ENCODE measurements at regions not wholly inside any gene's neighbourhood (a gene's known extent, or its start where the extent isn't known, plus 50 kb on each side); places are given as distances from the start of the nearest gene placed in this dataset.

DNA sequence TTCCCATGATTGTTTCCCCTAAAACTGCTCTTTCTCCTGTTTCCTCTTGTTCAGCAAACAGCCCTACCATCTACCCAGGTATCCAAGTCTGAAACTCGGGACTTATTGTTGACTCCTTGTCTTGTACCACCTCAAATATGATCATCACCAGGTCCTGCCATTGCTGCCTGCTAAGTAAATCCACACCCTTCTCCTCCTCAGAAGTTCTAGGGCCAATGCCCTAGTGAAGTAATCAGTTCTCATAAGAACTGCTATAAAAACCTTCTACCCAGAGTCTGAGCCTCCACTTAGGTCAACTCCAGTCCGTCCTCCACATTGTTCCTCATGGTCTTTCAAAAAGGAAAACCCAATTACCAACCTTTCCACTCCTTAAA lies 77.0 kb upstream of the IL12A start:
- no peak for DNase-seq

DNA sequence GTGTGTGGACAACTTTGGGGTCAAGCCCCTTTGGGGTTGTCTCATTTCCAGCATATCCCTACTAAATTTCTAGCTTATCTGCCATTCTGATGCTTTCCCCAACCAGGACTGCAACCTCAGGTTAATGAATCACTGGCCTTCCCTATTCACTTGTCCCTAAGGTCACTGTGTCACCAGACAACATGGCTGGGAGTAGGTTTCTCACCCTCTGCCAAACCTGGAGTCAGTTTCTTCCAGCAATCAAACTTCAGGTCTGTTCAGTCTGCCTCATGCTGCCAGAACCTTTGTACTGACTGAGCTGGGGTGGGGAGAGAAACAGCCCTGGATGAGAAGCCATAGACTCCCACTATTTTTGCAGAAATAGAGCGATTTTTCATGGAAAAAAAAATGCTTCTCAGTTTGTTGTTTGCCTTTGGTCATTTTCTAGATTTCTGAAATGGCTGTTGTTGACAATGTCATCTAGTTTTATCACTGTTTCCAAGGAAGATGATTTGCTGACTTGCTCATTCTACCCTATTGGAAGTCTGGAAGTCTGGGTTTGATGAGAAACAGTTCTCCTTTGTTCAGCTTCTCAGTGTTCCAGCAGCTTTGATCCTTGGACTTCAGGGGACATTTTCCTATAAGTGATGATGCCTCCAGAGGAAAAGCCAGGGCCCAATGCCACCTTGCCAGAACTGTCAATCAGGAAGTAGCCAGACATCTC lies 74.8 kb upstream of the IL12A start:
- DNase-seq = no peak

DNA sequence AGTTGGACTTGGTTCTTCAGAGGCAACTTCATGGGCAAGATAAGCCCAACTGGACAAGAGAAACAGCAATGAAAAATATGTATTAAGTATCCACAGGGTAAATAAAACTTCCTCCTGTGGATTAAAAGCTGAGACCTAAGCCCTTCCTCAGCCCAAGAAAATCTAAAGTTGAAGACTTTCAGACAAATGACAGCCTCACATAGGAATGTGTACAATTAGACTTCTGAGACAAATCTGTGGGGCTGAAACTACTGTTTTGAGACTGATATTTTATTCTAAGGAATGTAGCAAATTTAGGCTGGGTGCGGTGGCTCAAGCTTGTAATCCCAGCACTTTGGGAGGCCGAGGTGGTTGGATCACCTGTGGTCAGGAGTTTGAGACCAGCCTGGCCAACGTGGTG lies 74.2 kb upstream of the IL12A start:
- no peak for DNase-seq

DNA sequence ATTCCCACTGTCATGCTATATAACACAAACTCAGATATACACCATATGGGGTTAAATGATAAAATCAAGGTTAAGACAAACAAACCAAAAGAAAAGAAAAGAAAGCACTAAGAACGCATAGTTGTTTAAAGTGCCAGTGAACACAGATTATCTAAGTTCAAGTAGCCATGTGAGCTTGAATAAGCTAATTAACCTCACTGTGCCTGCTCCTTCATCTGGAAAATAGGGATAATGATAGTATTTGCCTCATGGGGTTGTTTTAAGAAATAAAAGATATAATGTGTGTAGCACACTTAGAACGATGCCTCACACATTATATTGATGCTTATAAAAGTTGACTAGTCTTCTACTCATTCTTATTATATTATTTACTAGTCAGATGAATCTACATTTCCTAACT lies 72.6 kb upstream of the IL12A start:
- no peak for DNase-seq

DNA sequence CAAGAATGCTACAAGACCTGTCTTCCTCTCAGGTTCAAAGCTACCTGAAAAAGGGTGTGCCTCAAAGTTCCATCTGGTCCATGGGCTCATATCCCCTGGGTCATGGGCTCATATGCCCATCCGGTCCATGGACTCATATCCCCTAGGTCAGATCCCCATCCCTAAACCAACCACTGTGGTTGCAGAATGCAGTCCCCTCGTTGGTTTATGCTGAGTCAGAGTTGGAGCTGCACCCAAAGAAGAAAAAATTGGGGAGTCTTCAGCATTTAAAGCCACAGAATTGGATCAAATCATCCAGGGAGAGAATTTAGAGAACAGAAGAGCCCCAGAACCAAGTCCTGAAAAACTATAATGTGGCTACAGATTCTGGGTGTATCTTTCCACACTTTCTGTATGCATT lies 71.5 kb upstream of the IL12A start:
- no peak for DNase-seq

DNA sequence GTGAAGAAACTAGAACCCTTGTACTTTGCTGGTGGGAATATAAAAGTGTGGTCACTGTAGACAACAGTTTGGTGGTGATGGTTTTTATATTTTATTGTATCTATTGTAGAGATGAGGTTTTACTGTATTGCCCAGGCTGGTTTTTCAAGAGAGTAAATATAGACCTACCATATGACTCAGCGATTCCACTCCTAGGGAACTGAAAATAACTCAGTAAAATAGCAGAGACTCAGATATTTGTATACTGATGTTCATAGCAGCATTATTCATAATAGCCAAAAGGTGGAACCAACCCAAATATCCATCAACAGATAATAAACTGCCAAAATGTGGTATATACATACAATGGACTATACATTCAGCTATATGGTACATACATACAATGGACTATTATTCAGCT lies 68.8 kb upstream of the IL12A start:
- no peak for DNase-seq

DNA sequence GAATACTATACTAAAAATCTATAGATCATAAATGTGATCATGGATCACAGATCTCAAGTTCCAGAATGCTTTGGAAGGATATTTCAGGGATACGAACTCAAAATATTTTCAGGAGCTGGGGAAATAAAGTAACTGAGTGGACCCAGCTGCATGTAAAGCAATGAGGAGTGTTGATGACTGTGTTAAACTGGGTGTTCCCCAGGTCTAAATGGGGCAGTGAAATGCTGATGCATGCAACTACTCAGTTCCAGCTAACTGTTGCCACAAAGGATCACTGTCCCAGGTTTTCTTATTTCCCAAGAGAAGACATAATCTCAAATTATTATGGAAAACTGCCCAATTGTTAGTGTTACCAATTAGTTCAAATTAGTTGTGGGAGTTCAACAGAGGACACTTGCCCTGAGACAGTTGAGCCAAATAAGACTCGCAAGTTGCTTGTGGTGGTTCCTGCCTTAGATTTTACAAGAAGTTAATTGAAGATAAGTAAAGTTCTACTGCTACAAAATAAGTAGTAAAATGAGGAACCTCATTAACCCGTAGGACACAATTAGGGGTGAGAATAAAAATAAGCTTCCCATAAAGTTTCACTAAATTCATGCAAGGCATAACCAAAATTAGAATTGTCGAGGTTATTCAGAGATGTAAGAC lies 66.3 kb upstream of the IL12A start:
- DNase-seq = no peak

DNA sequence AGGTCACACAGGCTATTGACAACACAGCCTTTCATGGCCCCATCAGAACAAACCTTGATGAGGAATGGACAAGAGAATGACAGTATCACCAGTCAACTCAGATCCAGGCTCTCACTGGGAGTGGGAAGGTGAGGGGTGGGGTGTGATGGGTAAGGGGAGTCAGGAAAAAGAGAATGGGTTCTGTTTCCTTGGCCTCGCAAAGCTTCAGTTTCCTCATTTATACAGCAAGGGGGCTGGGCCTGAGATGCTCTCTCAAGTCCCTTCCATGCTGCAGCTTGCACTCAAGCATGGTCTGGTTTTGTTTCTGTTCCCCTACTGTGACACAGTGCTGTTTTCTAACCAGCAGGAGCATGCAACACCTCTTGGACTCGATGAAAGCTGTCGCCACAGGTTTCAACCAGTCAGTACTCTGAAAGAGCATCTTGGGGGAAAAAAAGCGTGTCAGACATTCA lies 65.7 kb upstream of the IL12A start:
- no peak for DNase-seq

DNA sequence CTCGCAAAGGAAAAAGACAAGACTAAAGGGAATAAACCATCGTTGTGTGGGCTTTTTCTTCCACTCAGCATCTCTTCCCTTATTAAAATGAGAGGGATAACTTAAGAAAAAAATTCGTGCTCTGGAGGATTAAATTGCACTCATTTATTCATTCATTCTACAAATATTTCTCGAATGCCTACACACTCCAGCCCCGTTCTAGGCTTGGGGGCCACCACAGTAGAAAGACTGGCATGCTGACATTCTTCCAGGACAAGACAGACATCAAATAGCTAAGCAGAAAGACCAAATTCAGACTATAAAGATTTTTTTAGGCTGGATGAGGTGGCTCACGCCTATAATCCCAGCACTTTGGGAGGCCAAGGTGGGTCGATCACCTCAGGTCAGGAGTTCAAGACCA lies 65.3 kb upstream of the IL12A start:
- DNase-seq = no peak

DNA sequence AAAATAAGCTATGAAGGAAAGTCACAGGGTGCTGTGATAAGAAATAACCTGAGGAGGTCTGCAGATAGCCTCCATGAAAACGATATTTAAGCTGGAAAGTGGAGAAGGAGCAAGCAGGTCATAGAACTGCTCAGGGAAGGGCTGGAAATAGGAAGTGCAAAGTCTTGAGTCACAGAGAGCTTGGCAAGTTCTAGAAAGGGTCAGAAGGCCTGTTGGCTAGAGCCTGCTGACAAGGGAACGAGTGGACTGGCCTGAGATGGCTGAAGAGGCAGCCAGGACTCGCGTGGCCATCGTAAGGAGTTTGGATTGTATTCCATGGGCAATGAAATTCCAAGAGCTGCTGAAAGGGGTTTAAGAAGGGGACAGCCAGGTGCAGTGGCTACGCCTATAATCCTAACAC lies 64.7 kb upstream of the IL12A start:
- no peak for DNase-seq

DNA sequence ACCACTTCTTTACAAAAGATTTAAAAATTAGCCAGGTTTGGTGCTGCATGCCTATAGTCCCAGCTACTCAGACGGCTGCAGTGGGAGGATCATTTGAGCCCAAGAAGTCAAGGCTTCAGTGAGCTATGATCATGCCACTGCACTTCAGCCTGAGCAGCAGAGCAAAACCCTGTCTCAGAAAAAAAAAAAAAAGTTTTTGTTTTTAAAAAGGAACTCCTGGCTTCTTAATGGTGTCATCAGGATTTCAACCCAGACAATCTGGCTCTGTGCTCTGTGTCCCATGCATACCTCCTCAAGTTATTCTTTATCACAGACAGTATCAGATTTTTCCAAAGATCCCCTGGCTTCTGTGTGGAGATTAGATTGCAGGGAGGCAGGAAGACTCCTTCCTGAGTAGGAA lies 64.2 kb upstream of the IL12A start:
- no peak for DNase-seq

DNA sequence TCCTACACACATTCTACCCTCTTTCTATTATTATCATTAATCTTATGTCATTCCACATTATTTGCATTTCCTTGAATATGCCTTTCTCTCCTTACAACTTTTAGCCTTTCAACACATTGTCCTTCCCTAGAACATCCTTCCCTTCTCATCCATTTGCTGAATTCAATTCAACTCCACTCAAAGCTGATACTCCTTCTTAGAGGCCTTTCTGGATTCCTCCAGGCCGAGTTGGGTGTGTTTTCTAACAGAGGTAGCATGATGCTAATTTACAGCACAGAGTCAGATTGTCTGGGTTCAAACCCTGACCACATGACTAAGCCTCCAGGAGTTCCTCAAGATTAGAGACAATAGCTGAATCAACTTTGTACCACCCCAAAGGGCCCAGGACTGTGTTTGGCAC lies 63.4 kb upstream of the IL12A start:
- DNase-seq = no peak

DNA sequence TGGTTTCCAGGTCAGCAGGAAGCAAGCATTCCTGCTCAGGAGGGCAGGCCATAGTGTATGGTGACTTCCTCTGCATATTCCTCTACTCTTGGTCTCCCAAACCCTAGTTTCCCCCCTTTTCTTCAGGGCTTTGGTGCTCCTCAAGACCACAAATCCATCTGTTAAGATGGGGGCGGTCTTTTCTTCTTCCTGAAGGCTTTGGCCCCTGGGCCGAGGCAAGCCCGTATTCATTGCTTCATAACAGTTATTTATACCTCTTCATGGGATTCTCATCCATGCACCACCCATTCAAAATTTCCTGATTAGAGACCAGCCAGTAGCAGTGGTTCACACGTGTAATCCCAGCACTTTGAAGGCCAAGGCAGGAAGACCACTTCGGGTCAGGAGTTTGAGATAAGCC lies 62.1 kb upstream of the IL12A start:
- no peak for DNase-seq

DNA sequence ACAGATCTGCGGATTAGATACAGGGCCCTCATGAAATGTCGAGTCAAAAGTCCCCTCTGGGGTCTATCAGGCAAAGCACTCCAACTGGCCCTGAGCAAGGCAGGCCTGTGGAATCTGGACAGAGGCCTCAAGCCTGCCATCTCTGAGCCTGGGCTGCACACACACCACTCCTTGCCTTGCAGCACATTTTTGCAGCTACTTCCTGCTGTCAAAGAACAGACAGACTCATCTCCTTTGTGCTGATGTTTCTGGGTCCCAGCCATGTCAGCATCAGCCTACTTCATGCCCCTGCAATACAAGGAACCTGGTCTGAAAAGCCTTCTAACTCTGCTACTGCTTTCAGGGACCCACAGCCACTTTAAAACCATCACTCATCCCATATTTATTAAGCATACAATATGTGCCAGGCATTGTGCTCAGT lies 60.6 kb upstream of the IL12A start:
- no peak for DNase-seq

DNA sequence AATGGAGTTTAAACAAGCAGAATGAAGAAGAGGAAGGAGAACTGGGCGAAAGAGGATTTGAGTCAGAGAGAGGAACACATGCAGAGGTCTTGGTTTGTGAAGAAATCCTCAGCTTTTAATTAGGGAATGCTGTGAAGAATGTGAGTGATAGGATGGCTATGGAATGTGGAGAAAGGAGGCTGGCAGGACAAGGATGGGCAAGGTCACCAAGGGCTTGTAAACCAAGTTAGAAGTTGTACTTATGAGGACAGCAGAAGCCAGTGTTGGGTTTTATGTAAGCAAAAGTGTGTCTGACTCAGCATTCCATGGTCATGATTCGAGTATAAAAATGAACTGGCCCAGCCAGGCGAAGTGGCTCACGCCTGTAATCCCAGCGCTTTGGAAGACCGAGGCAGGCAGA lies 60.0 kb upstream of the IL12A start:
- no peak for DNase-seq

DNA sequence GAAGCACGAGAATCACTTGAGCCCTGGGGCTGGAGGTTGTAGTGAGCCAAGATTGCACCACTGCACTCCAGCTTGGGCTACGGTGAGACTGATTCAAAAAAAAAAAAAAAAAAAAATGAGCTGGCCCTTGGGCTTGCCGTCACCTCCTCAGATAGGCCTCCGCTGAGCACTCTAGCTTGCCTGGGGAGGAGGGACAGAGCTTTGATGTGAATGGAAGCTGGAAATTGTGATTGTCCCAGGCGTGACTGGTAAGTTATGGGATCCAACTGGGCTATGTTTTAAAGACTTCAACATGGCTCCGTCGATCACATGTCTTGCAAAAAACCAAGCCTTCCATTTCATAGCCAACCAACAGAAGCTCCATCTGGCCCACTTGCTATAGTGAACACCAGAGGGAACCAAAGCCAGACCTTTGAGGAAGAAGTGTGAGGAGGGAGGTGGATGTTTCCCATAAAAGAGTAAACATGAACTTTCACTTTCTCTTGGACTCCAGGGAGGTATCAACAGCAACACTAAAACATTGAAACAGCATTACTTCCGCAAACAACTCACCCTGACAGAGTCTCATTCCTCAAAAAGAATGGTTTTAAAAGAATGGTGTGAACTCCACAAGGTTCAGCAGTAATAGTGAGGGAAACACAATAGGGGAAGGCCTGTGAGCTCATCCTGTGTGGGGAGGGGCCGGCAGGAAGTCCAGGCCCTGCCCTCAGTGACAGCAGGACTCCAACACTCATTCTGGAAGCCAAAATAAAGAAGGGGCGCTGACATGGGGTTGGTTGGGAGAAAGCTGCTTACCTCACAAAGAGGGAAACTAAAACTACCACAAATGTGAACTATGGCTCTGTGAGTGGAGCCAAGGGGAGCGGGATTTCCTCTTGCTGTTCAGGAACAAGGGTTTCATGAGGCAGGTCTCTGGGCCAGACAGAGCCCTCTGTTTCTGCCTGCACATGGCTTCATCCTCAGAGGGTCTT lies 59.2 kb upstream of the IL12A start:
- no peak for DNase-seq

DNA sequence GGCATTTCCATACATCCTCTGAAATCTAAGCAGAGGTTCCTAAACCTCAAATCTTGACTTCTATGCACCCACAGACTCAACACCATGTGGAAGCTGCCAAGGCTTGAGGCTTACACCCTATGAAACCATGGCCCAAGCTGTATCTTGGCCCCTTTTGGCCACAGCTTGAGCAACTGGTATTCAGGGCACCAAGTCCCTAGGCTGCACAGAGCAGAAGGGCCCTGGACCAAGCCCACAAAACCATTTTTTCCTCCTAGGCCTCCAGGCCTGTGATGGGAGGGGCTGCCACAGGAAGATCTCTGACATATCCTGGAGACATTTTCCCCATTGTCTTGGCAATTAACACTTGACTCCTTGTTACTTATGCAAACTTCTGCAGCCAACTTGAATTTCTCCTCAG lies 54.4 kb upstream of the IL12A start:
- no peak for DNase-seq

DNA sequence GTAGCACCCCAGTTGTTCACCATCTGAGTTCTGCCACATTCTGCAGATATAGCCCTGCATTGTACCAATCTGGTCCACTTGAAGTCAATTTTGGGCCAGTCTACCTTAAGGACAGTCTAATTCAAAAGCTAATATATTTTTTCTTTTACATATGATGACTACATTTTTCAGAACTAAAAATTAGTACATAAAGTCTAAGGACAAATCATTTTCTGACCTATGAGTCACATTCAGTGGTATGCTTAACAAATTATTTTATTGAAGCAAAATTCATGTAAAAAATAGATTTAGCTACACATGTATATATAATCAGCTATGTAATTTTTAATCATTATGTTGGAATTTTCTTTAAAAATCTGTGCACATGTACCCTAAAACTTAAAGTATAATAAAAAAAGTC lies 52.1 kb upstream of the IL12A start:
- no peak for DNase-seq

DNA sequence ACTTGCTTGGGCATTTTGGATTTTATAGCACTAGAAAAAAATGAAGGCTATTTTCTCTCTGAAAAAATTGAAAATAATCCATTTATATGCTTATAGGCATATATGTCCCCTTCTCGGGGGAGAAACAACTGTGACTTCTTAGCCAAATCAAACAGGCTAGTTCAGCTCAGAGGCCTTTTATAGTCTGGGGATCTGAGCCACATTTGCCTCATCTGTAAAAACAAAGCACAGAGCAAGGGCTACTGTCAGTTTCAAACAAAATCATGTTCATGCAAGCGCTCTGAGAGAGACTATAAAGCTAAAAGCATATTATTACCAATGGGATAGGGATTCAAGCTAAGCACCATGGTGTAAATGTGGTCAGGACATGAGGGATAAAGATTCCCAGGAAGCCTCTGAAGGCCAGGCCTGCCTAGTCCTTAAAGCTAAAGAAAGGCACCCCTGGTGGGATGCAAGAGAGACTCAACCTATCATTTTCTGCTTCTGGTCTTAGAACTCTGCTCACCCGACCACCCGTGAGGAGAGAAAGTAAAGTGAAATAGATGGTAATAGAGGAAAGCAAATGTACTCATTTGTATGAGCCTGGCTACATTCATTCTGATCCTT lies 51.0 kb upstream of the IL12A start:
- DNase-seq = no peak

DNA sequence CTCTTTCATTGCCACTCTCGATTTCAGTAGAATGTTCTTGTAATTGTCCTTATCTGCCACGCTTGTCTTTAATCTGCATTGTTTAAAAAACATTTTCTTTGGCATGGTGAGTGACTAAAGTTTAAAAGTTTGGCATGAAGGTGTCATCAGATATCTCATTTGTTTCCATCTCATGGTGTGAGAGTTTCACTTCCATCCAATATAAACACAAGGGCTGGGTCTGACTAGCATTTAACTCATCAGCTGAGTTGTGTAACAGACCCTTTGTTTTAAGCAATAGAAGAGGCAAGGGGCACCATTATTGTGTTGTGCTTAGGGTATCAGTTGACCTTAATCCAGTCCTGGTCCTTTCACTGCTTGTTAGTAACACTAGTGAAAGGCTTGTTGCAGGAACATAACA lies 49.9 kb upstream of the IL12A start:
- no peak for DNase-seq
